HUES6 (cell line): ENCODE measurements at regions not wholly inside any gene's neighbourhood (a gene's known extent, or its start where the extent isn't known, plus 50 kb on each side); places are given as distances from the start of the nearest gene placed in this dataset.

Experiments used
- H3K27ac ChIP-seq: 2 replicates; pipeline ENCODE4 v1.7.0; 2013; ENCODE audit warnings: low read depth, mild to moderate bottlenecking, low read length, inconsistent platforms
- H3K27me3 ChIP-seq: 2 replicates; pipeline ENCODE4 v1.6.1; 2013; ENCODE audit warnings: low read length; ENCODE audit not compliant: control insufficient read depth, insufficient read depth
- H3K36me3 ChIP-seq: 2 replicates; pipeline ENCODE4 v1.6.1; 2013; ENCODE audit warnings: low read length; ENCODE audit not compliant: control insufficient read depth, insufficient read depth
- H3K4me1 ChIP-seq: 2 replicates; pipeline ENCODE4 v1.6.1; 2013; ENCODE audit warnings: low read length; ENCODE audit not compliant: control insufficient read depth, insufficient read depth
- H3K4me3 ChIP-seq: 2 replicates; pipeline ENCODE4 v1.5.1; 2013; ENCODE audit warnings: low read depth, low read length
- H3K9ac ChIP-seq: one replicate; pipeline ENCODE4 v1.6.1; 2013; ENCODE audit warnings: mild to moderate bottlenecking, low read length
- H3K9me3 ChIP-seq: 2 replicates; pipeline ENCODE4 v1.6.1; 2013; ENCODE audit warnings: low read depth, low read length; ENCODE audit not compliant: control insufficient read depth, insufficient read depth

DNA sequence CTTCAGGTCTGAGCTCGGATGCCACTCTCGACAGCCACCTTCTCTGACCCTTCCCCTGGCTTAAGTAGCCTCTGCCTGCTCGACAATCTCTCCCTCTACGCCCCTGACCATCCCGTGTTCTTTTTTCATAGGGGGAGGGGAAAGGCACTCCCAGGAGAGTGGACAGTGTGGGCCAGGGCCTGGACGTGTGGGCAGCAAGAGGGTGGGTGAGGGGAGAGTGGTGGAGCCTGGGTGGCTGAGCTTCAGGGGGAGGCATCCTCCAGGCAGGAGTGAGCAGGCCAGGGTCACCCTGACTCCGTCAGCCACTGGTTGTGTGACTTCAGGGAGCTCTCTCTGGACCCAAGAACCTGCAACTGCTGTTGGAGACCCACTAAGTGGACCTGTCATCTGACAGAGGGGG is 92.7 kb downstream of the CEBPB start:
- H3K4me1 ChIP-seq, result peaks cover 26% of the 10 kb centered on the region; the same call in 1 of the 2 replicates
- H3K4me3 ChIP-seq, result no peak overlapping the region
- no peaks in the 10 kb centered on the region for H3K27me3 ChIP-seq
- H3K27ac ChIP-seq, result no peak overlapping the region
- no peaks in the 10 kb centered on the region for H3K9me3 ChIP-seq
- no peaks in the 10 kb centered on the region for H3K36me3 ChIP-seq
- H3K9ac ChIP-seq, result no peak overlapping the region

DNA sequence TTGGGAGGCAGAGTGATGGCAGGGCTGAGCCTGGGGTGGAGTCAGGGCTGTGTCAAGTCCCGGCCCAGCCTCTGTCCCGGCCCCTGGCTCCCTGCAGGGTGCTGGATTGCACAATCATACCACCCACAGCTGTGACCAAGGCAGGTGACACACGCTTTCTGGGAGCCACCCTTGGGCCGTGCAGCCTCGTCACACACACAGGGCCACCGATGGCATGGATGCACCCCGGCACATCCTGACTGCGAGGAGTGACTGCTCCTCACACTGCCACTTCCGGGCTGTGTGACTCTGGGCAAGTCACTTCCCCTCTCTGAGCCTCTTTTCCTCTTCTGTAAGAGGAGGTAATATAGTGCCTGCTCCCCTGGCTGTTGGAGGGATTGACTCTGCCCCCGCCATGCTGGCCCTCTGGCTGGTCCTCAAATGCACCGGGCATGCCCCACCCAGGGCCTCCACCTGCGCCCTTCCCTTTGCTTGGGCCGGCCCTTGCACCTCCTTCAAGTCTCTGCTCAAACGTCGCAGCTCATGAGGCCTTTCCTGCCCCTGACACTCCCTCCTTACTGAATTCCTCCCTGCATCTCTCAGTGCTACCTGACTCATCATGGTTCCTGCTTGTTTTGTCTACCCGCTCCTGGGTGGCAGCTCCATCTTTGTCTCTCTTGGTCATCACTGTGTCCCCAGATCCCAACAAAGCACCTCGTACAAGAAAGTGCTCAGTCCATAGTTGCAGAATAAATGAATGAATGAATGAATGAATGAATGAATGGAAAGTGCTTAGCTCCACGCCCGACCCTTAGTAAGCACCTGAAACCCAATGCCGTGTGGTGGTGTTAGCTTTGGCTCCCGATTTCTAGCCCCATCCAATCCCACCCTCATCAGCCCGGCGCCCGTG is 93.5 kb downstream of the CEBPB start:
- Histone ChIP-seq H3K4me1 (peaks cover 26% of the 10 kb centered on the region; the same call in 1 of the 2 replicates), H3K36me3 (no peaks in the 10 kb centered on the region), H3K9me3 (no peaks in the 10 kb centered on the region), H3K9ac (no peak overlapping the region), H3K27ac (no peak overlapping the region), H3K4me3 (no peak overlapping the region), H3K27me3 (no peaks in the 10 kb centered on the region)

DNA sequence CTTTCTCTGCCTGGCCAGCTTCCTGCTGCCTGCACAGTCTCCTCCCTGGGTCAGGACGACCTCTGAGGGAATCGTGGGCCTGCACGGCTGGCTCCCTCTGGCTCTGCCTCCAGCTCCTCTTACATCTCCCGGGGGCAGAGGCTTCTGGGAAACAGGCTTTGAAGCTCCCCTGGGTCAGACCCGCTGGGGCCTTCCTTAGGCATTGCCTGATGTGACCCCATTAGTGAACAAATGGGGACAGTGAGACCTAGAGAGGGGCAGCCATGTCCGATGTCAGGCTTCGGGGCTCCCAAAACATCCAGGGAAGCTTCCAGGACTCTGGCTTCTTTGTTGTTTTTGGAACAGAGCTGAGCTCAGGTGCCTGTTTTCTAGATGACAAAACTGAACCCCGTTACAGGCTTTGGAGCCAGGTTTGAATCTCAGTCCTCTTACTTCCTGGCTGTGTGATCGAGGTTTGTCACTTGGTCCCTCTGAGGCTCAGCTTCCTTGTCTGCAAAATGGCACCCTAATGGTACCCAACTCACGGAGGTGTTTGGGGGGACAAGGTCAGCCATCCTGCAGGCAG is 94.3 kb downstream of the CEBPB start:
- H3K9me3 ChIP-seq, result no peaks in the 10 kb centered on the region
- no peaks in the 10 kb centered on the region for H3K27me3 ChIP-seq
- no peaks in the 10 kb centered on the region for H3K36me3 ChIP-seq
- H3K4me1 ChIP-seq, result peaks cover 26% of the 10 kb centered on the region; the same call in 1 of the 2 replicates
- no peak overlapping the region for H3K9ac ChIP-seq
- H3K4me3 ChIP-seq, result no peak overlapping the region
- no peak overlapping the region for H3K27ac ChIP-seq

DNA sequence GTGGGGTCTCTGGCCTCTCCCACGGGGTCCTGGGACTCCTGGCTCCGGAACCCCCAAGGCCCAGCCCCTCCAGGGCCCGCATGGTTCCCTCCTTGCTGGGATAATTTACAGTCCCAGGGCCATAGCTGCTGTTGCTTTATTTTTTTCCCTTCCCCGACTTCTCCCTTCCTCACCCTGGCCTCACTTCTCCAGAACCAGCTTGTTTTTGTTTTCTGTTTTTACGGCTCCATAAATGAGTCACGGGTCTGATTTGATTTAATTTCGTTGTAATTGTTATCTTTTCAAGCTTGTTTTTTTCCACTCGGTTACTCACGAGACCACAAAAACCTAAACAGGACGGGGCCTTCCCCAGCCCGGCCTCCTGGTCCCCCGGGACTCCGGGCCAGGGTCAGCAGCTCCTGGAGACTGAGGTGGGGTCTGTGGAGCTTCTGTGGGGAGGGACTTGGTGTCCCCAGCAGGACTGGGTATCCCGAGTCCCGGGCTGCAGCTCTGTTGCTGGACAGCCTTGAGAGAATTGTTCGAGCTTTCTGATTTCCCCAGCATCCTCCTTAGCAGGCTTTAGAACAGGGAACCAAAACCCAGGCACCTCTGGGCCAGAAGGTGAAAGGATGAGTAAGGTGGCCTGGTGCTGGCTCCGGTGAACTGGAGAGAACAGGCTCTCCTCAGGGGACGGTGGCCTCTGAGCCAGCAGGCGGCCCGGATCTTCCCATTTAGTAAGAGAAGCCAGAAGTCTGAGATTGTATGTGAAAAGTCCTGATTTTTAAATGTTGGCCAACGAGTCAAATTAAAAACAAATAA is 94.9 kb downstream of the CEBPB start:
- Histone ChIP-seq H3K36me3 (no peaks in the 10 kb centered on the region), H3K9me3 (no peaks in the 10 kb centered on the region), H3K27me3 (no peaks in the 10 kb centered on the region), H3K4me3 (no peak overlapping the region), H3K4me1 (peaks cover 26% of the 10 kb centered on the region; the same call in 1 of the 2 replicates), H3K27ac (no peak overlapping the region), H3K9ac (no peak overlapping the region)

DNA sequence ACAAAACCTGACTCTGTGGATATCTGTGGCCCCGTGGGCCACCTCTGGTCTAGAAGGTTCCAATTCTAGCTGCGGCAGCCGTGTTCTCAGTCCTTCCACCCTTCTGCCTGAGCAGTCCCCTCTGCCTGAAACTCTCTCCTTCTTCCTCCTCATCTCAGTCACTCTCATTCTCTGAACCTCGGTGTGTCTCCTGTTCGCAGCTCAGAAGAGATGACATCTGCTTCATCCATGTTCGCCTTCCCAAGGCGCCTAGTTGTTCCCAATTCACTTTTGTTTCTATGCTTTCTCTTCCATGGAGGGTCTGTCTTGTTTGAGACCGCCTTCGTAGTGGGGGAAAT is 95.5 kb downstream of the CEBPB start:
- H3K9ac ChIP-seq, result no peak overlapping the region
- peaks cover 26% of the 10 kb centered on the region; the same call in 1 of the 2 replicates for H3K4me1 ChIP-seq
- H3K27me3 ChIP-seq, result no peaks in the 10 kb centered on the region
- no peak overlapping the region for H3K4me3 ChIP-seq
- no peaks in the 10 kb centered on the region for H3K9me3 ChIP-seq
- H3K36me3 ChIP-seq, result no peaks in the 10 kb centered on the region
- H3K27ac ChIP-seq, result no peak overlapping the region

DNA sequence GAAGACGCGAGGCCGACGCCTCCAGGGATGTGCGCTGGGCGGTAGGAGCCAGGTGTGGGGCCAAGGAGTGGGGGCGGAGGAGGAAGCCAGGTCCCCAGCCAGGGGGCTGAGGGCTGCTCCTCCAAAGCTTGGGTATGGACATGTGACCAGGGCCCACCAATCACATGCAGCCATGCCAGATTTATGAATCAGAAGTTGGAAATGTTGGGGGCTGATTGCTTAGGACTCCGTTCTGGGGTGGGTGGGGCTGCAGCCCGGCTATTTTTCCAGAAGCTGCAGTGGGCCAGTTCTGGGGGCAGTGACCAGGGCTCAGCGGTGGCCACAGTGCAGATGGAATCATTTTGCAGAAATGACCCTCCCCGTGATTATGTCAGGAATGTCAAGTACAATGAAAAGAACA is 96.0 kb downstream of the CEBPB start:
- Histone ChIP-seq H3K4me3 (no peak overlapping the region), H3K27me3 (no peaks in the 10 kb centered on the region), H3K36me3 (no peaks in the 10 kb centered on the region), H3K9ac (no peak overlapping the region), H3K9me3 (no peaks in the 10 kb centered on the region), H3K27ac (no peak overlapping the region), H3K4me1 (peaks cover 24% of the 10 kb centered on the region; the same call in 1 of the 2 replicates)

DNA sequence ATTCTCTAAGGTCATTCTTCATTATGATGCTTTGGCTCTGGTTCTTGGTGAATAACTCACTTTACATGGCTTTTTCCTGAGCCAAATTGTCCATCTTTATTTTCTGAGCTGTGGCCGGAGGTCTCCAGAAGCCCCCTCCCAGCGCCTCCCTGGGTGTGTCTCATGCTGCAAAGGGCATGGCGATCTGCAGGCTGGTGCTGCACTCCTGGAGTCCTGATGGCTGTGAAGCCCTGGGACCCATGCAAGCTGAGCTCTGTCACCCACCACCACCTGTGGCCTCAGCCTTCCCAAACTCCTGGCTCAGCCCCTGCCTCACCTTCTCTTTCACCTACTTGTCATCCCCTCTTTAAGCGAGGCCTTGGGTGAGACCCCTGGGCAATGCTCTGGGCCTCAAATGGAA is 96.9 kb downstream of the CEBPB start:
- Histone ChIP-seq H3K4me1 (peaks cover 26% of the 10 kb centered on the region; the same call in 1 of the 2 replicates), H3K4me3 (no peak overlapping the region), H3K36me3 (no peaks in the 10 kb centered on the region), H3K27me3 (no peaks in the 10 kb centered on the region), H3K27ac (no peak overlapping the region), H3K9me3 (no peaks in the 10 kb centered on the region), H3K9ac (no peak overlapping the region)

DNA sequence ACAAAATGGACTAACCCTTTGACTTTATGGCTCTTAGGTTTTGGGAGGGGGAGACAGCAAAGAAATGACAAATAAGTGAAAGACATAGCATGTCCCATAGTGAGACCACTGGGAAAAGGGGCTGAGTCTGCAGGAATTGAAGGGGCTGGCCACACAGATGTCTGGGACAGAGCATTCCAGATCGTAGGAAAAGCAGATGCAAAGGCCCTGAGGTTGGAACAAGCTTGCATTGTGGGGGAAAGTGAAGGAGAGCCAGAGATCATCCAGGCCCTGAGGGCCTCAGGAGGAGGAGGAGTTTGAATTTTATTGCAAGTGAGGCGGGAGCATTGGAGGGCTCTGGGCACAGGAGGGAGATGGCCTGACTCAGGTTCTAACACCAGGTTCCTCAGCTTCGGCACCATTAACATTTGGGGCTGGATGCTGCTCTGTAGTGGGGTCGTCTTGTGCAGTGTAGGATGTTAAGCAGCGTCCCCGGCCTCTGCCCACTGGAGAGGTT is 97.5 kb downstream of the CEBPB start:
- H3K9me3 ChIP-seq, result no peaks in the 10 kb centered on the region
- H3K27me3 ChIP-seq, result no peaks in the 10 kb centered on the region
- no peak overlapping the region for H3K27ac ChIP-seq
- no peaks in the 10 kb centered on the region for H3K36me3 ChIP-seq
- no peak overlapping the region for H3K9ac ChIP-seq
- peaks cover 30% of the 10 kb centered on the region; the same call in 1 of the 2 replicates for H3K4me1 ChIP-seq
- H3K4me3 ChIP-seq, result no peak overlapping the region

DNA sequence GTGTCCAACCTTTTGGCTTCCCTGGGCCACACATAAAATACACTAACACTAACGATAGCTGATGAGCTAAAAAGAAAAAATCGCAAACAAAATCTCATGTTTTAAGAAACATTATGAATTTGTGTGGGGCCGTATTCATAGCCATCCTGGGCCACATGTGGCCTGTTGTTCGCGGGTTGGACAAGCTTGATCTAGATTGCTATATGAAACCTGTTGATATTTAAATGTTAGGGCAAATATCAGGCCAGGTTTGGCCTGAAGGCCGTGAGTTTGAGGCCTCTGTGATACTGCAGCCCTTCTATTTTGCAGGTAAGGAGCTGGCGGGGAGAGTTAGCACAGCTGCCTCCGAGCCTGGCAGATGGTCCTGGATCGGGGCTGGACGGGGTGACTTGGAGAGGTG is 99.0 kb downstream of the CEBPB start:
- H3K27me3 ChIP-seq, result no peaks in the 10 kb centered on the region
- H3K4me1 ChIP-seq, result peaks cover 23% of the 10 kb centered on the region; the same call in 1 of the 2 replicates
- H3K4me3 ChIP-seq, result no peak overlapping the region

DNA sequence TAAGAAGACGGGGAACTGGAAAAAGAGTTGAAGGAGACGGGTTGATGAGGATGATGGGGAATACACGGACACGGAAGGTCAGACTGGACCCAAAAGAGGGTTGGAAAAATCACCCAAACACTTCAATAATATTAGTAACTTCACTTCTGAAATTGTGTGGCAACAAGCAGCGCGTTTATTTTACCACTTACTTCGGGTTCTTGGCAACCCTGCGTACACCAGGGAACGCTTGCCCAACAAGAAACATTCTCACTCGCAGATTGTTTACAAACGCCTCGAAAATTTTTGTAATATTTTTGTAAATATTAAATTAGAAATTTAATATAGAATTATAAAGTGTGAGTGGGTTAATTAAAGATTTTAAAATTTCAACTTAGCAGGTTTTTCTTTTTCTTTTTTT is 99.5 kb downstream of the CEBPB start:
- Histone ChIP-seq H3K9ac (no peak overlapping the region), H3K27ac (no peak overlapping the region), H3K27me3 (no peaks in the 10 kb centered on the region), H3K4me1 (peaks cover 23% of the 10 kb centered on the region; the same call in 1 of the 2 replicates), H3K9me3 (no peaks in the 10 kb centered on the region), H3K36me3 (no peaks in the 10 kb centered on the region), H3K4me3 (no peak overlapping the region)

More for the DNA sequence above, 99.0 kb downstream of the CEBPB start:
- H3K36me3 ChIP-seq, result no peaks in the 10 kb centered on the region
- no peaks in the 10 kb centered on the region for H3K9me3 ChIP-seq
- H3K9ac ChIP-seq, result no peak overlapping the region
- no peak overlapping the region for H3K27ac ChIP-seq
